ENCODE measurements at regions not wholly inside any gene's neighbourhood (a gene's known extent, or its start where the extent isn't known, plus 50 kb on each side); places are given as distances from the start of the nearest gene placed in this dataset.

DNA sequence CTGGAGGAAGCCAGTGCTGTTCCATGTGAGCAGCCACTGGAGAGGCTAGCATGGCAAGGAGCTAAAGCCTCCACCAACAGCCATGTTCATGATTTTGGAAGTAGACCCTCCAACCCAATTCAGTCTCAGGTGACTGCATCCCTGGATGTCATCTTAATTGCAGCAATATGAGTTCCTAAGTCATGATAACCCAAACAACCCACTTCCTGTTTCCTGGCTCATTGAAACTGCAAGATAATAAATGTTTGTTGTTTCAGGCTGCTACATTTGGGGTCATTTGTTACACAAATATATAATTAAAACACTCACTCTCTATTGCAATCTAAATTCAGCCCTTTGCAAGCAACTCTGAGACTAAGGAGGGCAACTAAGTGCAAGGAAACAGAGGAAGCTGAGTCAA lies 62.4 kb upstream of the SLC24A5 start:
- H3K79me2 ChIP-seq (ENCODE audit: insufficient read depth, low read depth, low read length) = no peaks in the 10 kb centered on the region
- CTCF ChIA-PET (ENCODE audit: unreplicated experiment) = no interaction called here
- no peaks in the 10 kb centered on the region for H3K36me3 ChIP-seq (ENCODE audit: insufficient read depth, low read length)
- intact Hi-C loops (cut with micrococcal nuclease; ENCODE audit: unreplicated experiment) = no loop called here
- no peak overlapping the region for H2AFZ ChIP-seq (ENCODE audit: low read length)
- H4K20me1 ChIP-seq (ENCODE audit: insufficient read depth, low read length) = no peaks in the 10 kb centered on the region
- no peaks in the 10 kb centered on the region for H3K9me3 ChIP-seq (ENCODE audit: low read length)
- no peak overlapping the region for H3K4me2 ChIP-seq (ENCODE audit: low read length)
- no TSS peak for BruUV-seq (replicated peaks)
- DNase-seq (ENCODE audit: low spot score) = no peak
- H3K4me1 ChIP-seq (ENCODE audit: insufficient read depth, low read length, poor library complexity, severe bottlenecking) = no peaks in the 10 kb centered on the region
- no peak overlapping the region for H3K27ac ChIP-seq (ENCODE audit: low read depth, low read length, poor library complexity, severe bottlenecking)
- TF ChIP-seq, protein P1, sequence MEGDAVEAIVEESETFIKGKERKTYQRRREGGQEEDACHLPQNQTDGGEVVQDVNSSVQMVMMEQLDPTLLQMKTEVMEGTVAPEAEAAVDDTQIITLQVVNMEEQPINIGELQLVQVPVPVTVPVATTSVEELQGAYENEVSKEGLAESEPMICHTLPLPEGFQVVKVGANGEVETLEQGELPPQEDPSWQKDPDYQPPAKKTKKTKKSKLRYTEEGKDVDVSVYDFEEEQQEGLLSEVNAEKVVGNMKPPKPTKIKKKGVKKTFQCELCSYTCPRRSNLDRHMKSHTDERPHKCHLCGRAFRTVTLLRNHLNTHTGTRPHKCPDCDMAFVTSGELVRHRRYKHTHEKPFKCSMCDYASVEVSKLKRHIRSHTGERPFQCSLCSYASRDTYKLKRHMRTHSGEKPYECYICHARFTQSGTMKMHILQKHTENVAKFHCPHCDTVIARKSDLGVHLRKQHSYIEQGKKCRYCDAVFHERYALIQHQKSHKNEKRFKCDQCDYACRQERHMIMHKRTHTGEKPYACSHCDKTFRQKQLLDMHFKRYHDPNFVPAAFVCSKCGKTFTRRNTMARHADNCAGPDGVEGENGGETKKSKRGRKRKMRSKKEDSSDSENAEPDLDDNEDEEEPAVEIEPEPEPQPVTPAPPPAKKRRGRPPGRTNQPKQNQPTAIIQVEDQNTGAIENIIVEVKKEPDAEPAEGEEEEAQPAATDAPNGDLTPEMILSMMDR (conservative IDR thresholded peaks at IDR 0.05; ENCODE audit: low read length) = no peak
- no peak for TF ChIP-seq EZH2phosphoT487 (IDR thresholded peaks at IDR 0.05; ENCODE audit: borderline replicate concordance, low read depth, low read length)
- POLR2A ChIA-PET = interaction anchor here (1.4 kb wide), 1 partner anchor 10 kb away, joined by 4 read pairs; no protein-coding TSS in a partner anchor
- H3K4me3 ChIP-seq (ENCODE audit: low read depth, low read length, poor library complexity, severe bottlenecking) = no peak overlapping the region
- H3K9me2 ChIP-seq (ENCODE audit: insufficient read depth, low read length) = no peaks in the 10 kb centered on the region

DNA sequence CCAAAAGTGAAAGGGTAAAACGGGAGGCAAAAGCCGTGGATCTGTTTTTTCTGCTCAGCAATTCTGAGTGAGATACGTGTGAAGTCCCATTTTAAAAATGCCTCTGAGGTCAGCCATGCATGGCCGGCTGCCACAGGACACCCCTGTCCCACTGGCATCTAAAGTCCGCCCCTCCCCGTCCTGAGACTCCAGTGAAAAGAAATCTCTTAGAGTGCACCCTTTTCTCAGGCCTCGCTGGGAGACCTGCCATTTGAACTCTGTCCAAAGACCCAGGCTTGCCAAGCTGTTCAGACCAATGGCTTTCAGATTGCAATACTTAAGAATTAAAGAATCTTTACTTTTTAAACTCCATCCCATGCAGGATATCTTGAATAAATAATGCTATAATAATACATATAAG lies 61.0 kb upstream of the SLC24A5 start:
- H2AFZ ChIP-seq (ENCODE audit: low read length) = no peak overlapping the region
- H3K4me3 ChIP-seq (ENCODE audit: low read depth, low read length, poor library complexity, severe bottlenecking) = no peak overlapping the region
- no peaks in the 10 kb centered on the region for H3K36me3 ChIP-seq (ENCODE audit: insufficient read depth, low read length)
- ChIA-PET CTCF (ENCODE audit: unreplicated experiment) (no interaction called here), POLR2A (no interaction called here)
- H3K4me2 ChIP-seq (ENCODE audit: low read length) = no peak overlapping the region
- intact Hi-C loops (cut with micrococcal nuclease; ENCODE audit: unreplicated experiment) = no loop called here
- TF ChIP-seq, protein P1 (conservative IDR thresholded peaks at IDR 0.05; ENCODE audit: low read length) = no peak
- TF ChIP-seq EZH2phosphoT487 (IDR thresholded peaks at IDR 0.05; ENCODE audit: borderline replicate concordance, low read depth, low read length) = no peak
- no peaks in the 10 kb centered on the region for H3K9me2 ChIP-seq (ENCODE audit: insufficient read depth, low read length)
- no peaks in the 10 kb centered on the region for H3K9me3 ChIP-seq (ENCODE audit: low read length)
- BruUV-seq (replicated peaks) = no TSS peak
- no peaks in the 10 kb centered on the region for H4K20me1 ChIP-seq (ENCODE audit: insufficient read depth, low read length)
- no peaks in the 10 kb centered on the region for H3K79me2 ChIP-seq (ENCODE audit: insufficient read depth, low read depth, low read length)
- no peaks in the 10 kb centered on the region for H3K4me1 ChIP-seq (ENCODE audit: insufficient read depth, low read length, poor library complexity, severe bottlenecking)
- H3K27ac ChIP-seq (ENCODE audit: low read depth, low read length, poor library complexity, severe bottlenecking) = no peak overlapping the region
- no peak for DNase-seq (ENCODE audit: low spot score)

DNA sequence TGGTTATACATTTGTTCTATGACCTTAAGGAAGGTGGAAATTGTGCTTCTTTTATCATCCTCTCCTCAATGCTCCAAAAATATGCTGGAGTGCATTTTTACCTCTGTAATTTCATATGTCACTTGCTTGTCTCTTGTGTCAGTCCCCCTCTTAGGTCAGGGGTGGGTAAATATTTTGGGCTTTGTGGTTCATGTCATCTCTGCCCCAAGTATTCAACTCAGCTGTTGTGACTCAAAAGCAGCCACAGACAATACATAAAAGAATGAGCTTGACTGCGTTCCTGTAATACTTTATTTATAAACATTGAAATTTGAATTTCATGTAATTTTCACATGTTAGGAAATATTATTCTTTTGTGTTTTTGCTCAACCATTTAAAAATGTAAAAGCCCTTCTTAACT lies 60.4 kb upstream of the SLC24A5 start:
- no peak overlapping the region for H3K27ac ChIP-seq (ENCODE audit: low read depth, low read length, poor library complexity, severe bottlenecking)
- POLR2A ChIA-PET = interaction anchor here (0.9 kb wide), 1 partner anchor 21 kb away, joined by 3 read pairs; no protein-coding TSS in a partner anchor
- H3K9me2 ChIP-seq (ENCODE audit: insufficient read depth, low read length) = no peaks in the 10 kb centered on the region
- TF ChIP-seq EZH2phosphoT487 (IDR thresholded peaks at IDR 0.05; ENCODE audit: borderline replicate concordance, low read depth, low read length) = no peak
- TF ChIP-seq, protein P1 (conservative IDR thresholded peaks at IDR 0.05; ENCODE audit: low read length) = no peak
- intact Hi-C loops (cut with micrococcal nuclease; ENCODE audit: unreplicated experiment) = no loop called here
- CTCF ChIA-PET (ENCODE audit: unreplicated experiment) = no interaction called here
- H2AFZ ChIP-seq (ENCODE audit: low read length) = no peak overlapping the region
- no TSS peak for BruUV-seq (replicated peaks)
- DNase-seq (ENCODE audit: low spot score) = no peak
- no peaks in the 10 kb centered on the region for H4K20me1 ChIP-seq (ENCODE audit: insufficient read depth, low read length)
- no peaks in the 10 kb centered on the region for H3K36me3 ChIP-seq (ENCODE audit: insufficient read depth, low read length)
- no peak overlapping the region for H3K4me2 ChIP-seq (ENCODE audit: low read length)
- no peaks in the 10 kb centered on the region for H3K4me1 ChIP-seq (ENCODE audit: insufficient read depth, low read length, poor library complexity, severe bottlenecking)
- no peaks in the 10 kb centered on the region for H3K9me3 ChIP-seq (ENCODE audit: low read length)
- no peaks in the 10 kb centered on the region for H3K79me2 ChIP-seq (ENCODE audit: insufficient read depth, low read depth, low read length)
- H3K4me3 ChIP-seq (ENCODE audit: low read depth, low read length, poor library complexity, severe bottlenecking) = no peak overlapping the region

Measured in OCI-LY7 (cell line).